SU-DHL-6 (cell line): ENCODE measurements at regions not wholly inside any gene's neighbourhood (a gene's known extent, or its start where the extent isn't known, plus 50 kb on each side); places are given as distances from the start of the nearest gene placed in this dataset.
"Not testable (repeated sequence)": the region's sequence is repeated elsewhere in the genome, so short reads cannot be mapped to it uniquely, and the experiment has no call there.

Experiments
- EZH2phosphoT487 ChIP-seq: fragments of 200-600 bp; sonication (generic), shearing (Covaris generic); conservative IDR thresholded peaks from 2 replicates; pipeline ENCODE4 v1.6.1; 2018; ENCODE audit warnings: mild to moderate bottlenecking, antibody characterized with exemption, low read length, moderate library complexity, mixed read lengths
- TF ChIP-seq, protein P1 (sequence below): fragments of 200-600 bp; sonication (generic); IDR thresholded peaks from one replicate; pipeline ENCODE4 v1.5.1; 2017; ENCODE audit warnings: antibody characterized with exemption, mild to moderate bottlenecking, low read length, moderate library complexity; ENCODE audit not compliant: insufficient read depth, poor library complexity, severe bottlenecking

DNA sequence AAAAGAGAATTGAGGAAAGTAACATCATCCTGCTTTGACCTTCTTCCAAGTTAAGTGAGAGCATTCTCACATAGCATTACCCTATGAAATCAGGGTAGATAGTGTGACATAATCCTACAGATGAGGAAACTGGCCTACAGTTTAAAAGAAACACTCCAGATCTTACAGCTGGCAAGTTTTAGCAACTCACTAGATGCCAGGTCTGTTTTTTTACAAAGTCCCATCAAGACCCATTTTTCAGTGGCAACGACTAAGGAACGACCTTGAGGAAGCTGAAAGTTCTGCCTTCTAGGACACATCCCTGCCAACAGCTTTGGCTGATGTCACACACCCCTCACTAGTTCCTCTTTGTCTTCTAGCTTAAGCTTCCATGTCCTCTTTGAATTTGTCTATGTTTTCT lies 92.7 kb downstream of the ATP6V0E2 start:
- TF ChIP-seq, protein P1, sequence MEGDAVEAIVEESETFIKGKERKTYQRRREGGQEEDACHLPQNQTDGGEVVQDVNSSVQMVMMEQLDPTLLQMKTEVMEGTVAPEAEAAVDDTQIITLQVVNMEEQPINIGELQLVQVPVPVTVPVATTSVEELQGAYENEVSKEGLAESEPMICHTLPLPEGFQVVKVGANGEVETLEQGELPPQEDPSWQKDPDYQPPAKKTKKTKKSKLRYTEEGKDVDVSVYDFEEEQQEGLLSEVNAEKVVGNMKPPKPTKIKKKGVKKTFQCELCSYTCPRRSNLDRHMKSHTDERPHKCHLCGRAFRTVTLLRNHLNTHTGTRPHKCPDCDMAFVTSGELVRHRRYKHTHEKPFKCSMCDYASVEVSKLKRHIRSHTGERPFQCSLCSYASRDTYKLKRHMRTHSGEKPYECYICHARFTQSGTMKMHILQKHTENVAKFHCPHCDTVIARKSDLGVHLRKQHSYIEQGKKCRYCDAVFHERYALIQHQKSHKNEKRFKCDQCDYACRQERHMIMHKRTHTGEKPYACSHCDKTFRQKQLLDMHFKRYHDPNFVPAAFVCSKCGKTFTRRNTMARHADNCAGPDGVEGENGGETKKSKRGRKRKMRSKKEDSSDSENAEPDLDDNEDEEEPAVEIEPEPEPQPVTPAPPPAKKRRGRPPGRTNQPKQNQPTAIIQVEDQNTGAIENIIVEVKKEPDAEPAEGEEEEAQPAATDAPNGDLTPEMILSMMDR = not testable (repeated sequence)
- not testable (repeated sequence) for TF ChIP-seq EZH2phosphoT487
